B cell (primary cell): ENCODE measurements at regions not wholly inside any gene's neighbourhood (a gene's known extent, or its start where the extent isn't known, plus 50 kb on each side); places are given as distances from the start of the nearest gene placed in this dataset.

Source experiments
- ATAC-seq: fragments of 200-7000 bp; cut with Tn5 transposase; one replicate; pipeline ENCODE4 v1.10.0; 2021; ENCODE audit warnings: low read depth, mild to moderate bottlenecking, moderate number of reproducible peaks, moderate library complexity
- CTCF ChIA-PET: fragments of 350-600 bp; sonication (Branson Sonifier 250); formaldehyde crosslinking; loops from one replicate; lab custom pipeline; 2021; ENCODE audit warnings: antibody characterized with exemption, inconsistent platforms; lab: Charles Lee
- POLR2A ChIA-PET: fragments of 350-600 bp; sonication (Branson Sonifier 250); formaldehyde crosslinking; loops from one replicate; lab custom pipeline; 2021; ENCODE audit warnings: antibody characterized with exemption; lab: Charles Lee
- DNase-seq: peaks from one replicate; pipeline ENCODE4 v3.0.0; 2013
- H2AFZ ChIP-seq: 2 replicates; pipeline ENCODE4 v1.6.1; 2012; ENCODE audit warnings: mild to moderate bottlenecking, low read depth, low read length; ENCODE audit not compliant: insufficient read depth, poor library complexity, severe bottlenecking
- H3K27ac ChIP-seq, 2 donors: 1 replicate in 1 of 2; 2 replicates in 1 of 2; pipeline ENCODE4 v1.5.1; 2012 to 2013; ENCODE audit warnings: low read length in 2 of 2, mild to moderate bottlenecking in 2 of 2, moderate library complexity in 1 of 2
- H3K27me3 ChIP-seq, 4 experiments: fragments of 200-600 bp in 1 of 4; sonication (generic) in 1 of 4; replicated peaks in 1 of 4; 1 replicate in 2 of 4; 2 replicates in 2 of 4; pipeline versions ENCODE4 v1.6.1 to v1.7.0; 2013 to 2016; ENCODE audit warnings: low read length in 3 of 4, mild to moderate bottlenecking in 2 of 4, mixed read lengths in 1 of 4, moderate library complexity in 1 of 4; ENCODE audit not compliant: insufficient read depth in 4 of 4, control insufficient read depth in 3 of 4; ENCODE audit errors: control extremely low read depth in 1 of 4
- H3K36me3 ChIP-seq, 2 experiments: replicated peaks in 1 of 2; 1 replicate in 1 of 2; 2 replicates in 1 of 2; pipeline versions ENCODE4 v1.6.1 to v1.7.1; 2013; ENCODE audit warnings: low read length in 1 of 2; ENCODE audit not compliant: insufficient read depth in 2 of 2, control insufficient read depth in 1 of 2; ENCODE audit errors: control extremely low read depth in 1 of 2, extremely low read depth in 1 of 2
- H3K4me1 ChIP-seq, 2 donors: fragments of 200-600 bp in 1 of 2; sonication (generic) in 1 of 2; 1 replicate in 1 of 2; 2 replicates in 1 of 2; pipeline versions ENCODE4 v1.5.1 to v1.6.1; 2013 to 2017; ENCODE audit warnings: low read length in 2 of 2; ENCODE audit not compliant: control insufficient read depth in 2 of 2, insufficient read depth in 2 of 2
- H3K4me2 ChIP-seq: replicated peaks from 2 replicates; pipeline ENCODE3; 2012; ENCODE audit warnings: mild to moderate bottlenecking, low read depth, low read length; ENCODE audit not compliant: poor library complexity, severe bottlenecking
- H3K4me3 ChIP-seq, 5 experiments: fragments of 200-600 bp in 1 of 5; sonication (generic) in 1 of 5; 1 replicate in 3 of 5; 2 replicates in 2 of 5; pipeline versions ENCODE4 v1.5.1 to v1.7.0; 2011 to 2016; ENCODE audit warnings: low read length in 4 of 5, mild to moderate bottlenecking in 4 of 5, low read depth in 2 of 5, control low read depth in 1 of 5, moderate library complexity in 1 of 5; ENCODE audit not compliant: insufficient read depth in 1 of 5; ENCODE audit errors: control extremely low read depth in 1 of 5, extremely low read depth in 1 of 5
- H3K79me2 ChIP-seq: fragments of 200-600 bp; sonication (generic); one replicate; pipeline ENCODE4 v1.6.0; 2016; ENCODE audit warnings: low read length; ENCODE audit not compliant: control insufficient read depth, insufficient read depth
- H3K9ac ChIP-seq: fragments of 200-600 bp; sonication (generic); 2 replicates; pipeline ENCODE4 v1.6.1; 2017; ENCODE audit warnings: mild to moderate bottlenecking, low read length, moderate library complexity
- H3K9me3 ChIP-seq, 3 donors: one replicate each; pipeline versions ENCODE4 v1.6.1 to v1.7.1; 2013; ENCODE audit warnings: low read length in 2 of 3; ENCODE audit not compliant: control insufficient read depth in 2 of 3, insufficient read depth in 1 of 3; ENCODE audit errors: control extremely low read depth in 1 of 3
- H4K20me1 ChIP-seq: 2 replicates; pipeline ENCODE4 v1.6.0; 2012; ENCODE audit warnings: mild to moderate bottlenecking, low read length; ENCODE audit not compliant: insufficient read depth, control insufficient read depth, poor library complexity, severe bottlenecking
- H3K27ac Mint-ChIP-seq: one replicate; pipeline ENCODE4 v1.8.0; 2021; ENCODE audit warnings: mixed read lengths
- H3K27me3 Mint-ChIP-seq: one replicate; pipeline ENCODE4 v1.8.0; 2021; ENCODE audit warnings: mixed read lengths
- H3K4me1 Mint-ChIP-seq: one replicate; pipeline ENCODE4 v1.8.0; 2021; ENCODE audit warnings: mixed read lengths
- H3K4me3 Mint-ChIP-seq: one replicate; pipeline ENCODE4 v1.8.0; 2021; ENCODE audit warnings: mixed read lengths
- H3K9me3 Mint-ChIP-seq: one replicate; pipeline ENCODE4 v1.8.0; 2022; ENCODE audit warnings: mixed read lengths; ENCODE audit not compliant: insufficient read depth
- CTCF ChIP-seq: fragments of 200-600 bp; IDR thresholded peaks from one replicate; pipeline ENCODE4 v1.8.0; 2022; ENCODE audit warnings: antibody characterized with exemption, mild to moderate bottlenecking
- EZH2 ChIP-seq: IDR thresholded peaks from 2 replicates; pipeline ENCODE4 v1.6.1; 2012; ENCODE audit warnings: borderline replicate concordance, low read depth, mild to moderate bottlenecking, moderate library complexity, low read length; ENCODE audit not compliant: insufficient read depth, poor library complexity, severe bottlenecking
- WGBS: methylation state at CpG from one replicate; pipeline ENCODE4 v1.1.5; 2013; ENCODE audit warnings: missing lambda C conversion rate; ENCODE audit not compliant: insufficient coverage; 5-methylcytosine and 5-hydroxymethylcytosine counted together
- intact Hi-C: fragments of 100-400 bp; cut with micrococcal nuclease; formaldehyde crosslinking; loops from one replicate; pipeline ENCODE4 v1.10.0; 2022

GRCh38 chr7:10731253-10731773, 242.4 kb upstream of the PHF14 start:
- WGBS: 93% methylated on average over 3 of the region's 4 CpGs
- no peak overlapping the region for H2AFZ ChIP-seq
- H3K27ac ChIP-seq: no peak overlapping the region
- no peaks in the 10 kb centered on the region for H3K36me3 ChIP-seq
- no peak overlapping the region for H3K27ac Mint-ChIP-seq
- H3K79me2 ChIP-seq: no peaks in the 10 kb centered on the region
- ChIA-PET POLR2A (no interaction called here), CTCF (no interaction called here)
- no peak for ATAC-seq
- H3K9ac ChIP-seq: no peak overlapping the region
- H3K4me1 Mint-ChIP-seq: no peaks in the 10 kb centered on the region
- no peaks in the 10 kb centered on the region for H3K9me3 Mint-ChIP-seq
- H3K4me3 Mint-ChIP-seq: no peak overlapping the region
- H3K4me2 ChIP-seq: no peak overlapping the region
- no peaks in the 10 kb centered on the region for H4K20me1 ChIP-seq
- no peaks in the 10 kb centered on the region for H3K4me1 ChIP-seq
- no peak for TF ChIP-seq EZH2
- no peak for TF ChIP-seq CTCF
- H3K4me3 ChIP-seq: no peak overlapping the region
- H3K9me3 ChIP-seq: no peaks in the 10 kb centered on the region
- H3K27me3 ChIP-seq: no peaks in the 10 kb centered on the region
- no peaks in the 10 kb centered on the region for H3K27me3 Mint-ChIP-seq
- intact Hi-C loops: no loop called here
- DNase-seq: no peak

- Mint-ChIP-seq H3K9me3 (no peaks in the 10 kb centered on the region), H3K4me3 (no peak overlapping the region), H3K27me3 (no peaks in the 10 kb centered on the region), H3K27ac (no peak overlapping the region), H3K4me1 (no peaks in the 10 kb centered on the region)
- POLR2A ChIA-PET: no interaction called here
- Histone ChIP-seq H2AFZ (no peak overlapping the region), H3K4me3 (no peak overlapping the region), H3K79me2 (no peaks in the 10 kb centered on the region), H3K36me3 (no peaks in the 10 kb centered on the region), H3K27ac (no peak overlapping the region), H3K4me2 (no peak overlapping the region), H4K20me1 (no peaks in the 10 kb centered on the region), H3K27me3 (no peaks in the 10 kb centered on the region), H3K9me3 (no peaks in the 10 kb centered on the region), H3K4me1 (no peaks in the 10 kb centered on the region), H3K9ac (no peak overlapping the region)
- no peak for TF ChIP-seq EZH2
- no peak for TF ChIP-seq CTCF
- CTCF ChIA-PET: no interaction called here
- no peak for ATAC-seq
- no peak for DNase-seq
- intact Hi-C loops: no loop called here
- 100% methylated on average over 1 of the region's 1 CpG for WGBS
Observed at GRCh38 chr7:10733747-10734146, 239.9 kb upstream of the PHF14 start.
